Iris pigment epithelial cell (primary cell): ENCODE measurements at regions not wholly inside any gene's neighbourhood (a gene's known extent, or its start where the extent isn't known, plus 50 kb on each side); places are given as distances from the start of the nearest gene placed in this dataset.

Source experiments
- DNase-seq: peaks from one replicate; pipeline ENCODE4 v3.0.0-alpha.2; 2011; ENCODE audit warnings: low read depth

- DNase-seq: no peak
These were observed 53.7 kb upstream of the HDAC4 start for GRCh38 chr2:239454507-239454906.
